HG02678 (cell line): ENCODE measurements at regions not wholly inside any gene's neighbourhood (a gene's known extent, or its start where the extent isn't known, plus 50 kb on each side); places are given as distances from the start of the nearest gene placed in this dataset.

ENCODE experiments used
- ATAC-seq: cut with Tn5 transposase; IDR thresholded peaks from one replicate; pipeline ENCODE4 v1.9.1; 2021; ENCODE audit warnings: mild to moderate bottlenecking, moderate library complexity; ENCODE audit not compliant: unreplicated experiment

GRCh38 chr21:35257413-35257812 is 208.3 kb upstream of the RUNX1 start:
- no peak for ATAC-seq

DNA sequence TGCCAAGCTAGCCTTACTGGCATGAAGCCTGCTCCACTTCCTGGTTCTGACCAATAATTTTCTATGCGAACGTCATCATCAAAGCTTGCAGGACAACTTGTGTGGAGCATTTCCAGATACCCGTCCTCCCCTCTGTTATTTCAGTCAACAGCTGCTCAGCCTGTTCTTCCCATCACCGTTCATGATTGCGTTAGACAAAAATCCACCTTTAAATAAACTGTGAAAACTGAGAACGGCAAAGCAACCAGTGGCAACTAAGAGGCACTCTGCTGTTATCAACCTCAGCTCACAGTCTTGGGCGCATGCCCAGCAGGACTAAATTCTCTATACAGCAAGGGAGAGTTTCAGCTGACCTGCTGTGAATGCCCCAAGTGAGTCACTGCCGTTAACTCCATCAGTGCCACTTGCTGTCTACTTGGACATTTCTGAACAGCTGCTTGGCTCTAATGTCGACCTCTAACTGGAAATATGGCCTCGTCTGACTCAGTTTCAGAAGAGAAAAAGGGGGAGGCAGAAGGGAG is 207.4 kb upstream of the RUNX1 start:
- ATAC-seq: no peak

DNA sequence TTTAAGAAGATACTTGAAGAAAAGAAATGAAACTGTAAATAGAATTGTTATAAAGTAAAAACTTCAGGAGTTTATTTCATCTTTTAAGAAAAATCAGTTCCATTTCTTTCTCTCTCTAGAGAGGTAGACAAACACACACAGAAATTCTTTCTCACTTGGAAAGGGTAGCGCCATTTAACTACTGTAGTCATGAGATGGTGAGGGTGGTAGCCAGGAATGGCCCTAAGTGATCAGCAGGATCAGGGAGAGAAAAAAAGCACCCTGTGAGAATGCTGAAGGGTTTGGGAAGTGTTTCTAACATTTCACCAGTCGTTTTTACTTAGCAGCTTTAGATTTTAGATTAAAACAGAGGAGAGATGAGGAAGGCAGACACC is 205.7 kb upstream of the RUNX1 start:
- ATAC-seq: no peak

DNA sequence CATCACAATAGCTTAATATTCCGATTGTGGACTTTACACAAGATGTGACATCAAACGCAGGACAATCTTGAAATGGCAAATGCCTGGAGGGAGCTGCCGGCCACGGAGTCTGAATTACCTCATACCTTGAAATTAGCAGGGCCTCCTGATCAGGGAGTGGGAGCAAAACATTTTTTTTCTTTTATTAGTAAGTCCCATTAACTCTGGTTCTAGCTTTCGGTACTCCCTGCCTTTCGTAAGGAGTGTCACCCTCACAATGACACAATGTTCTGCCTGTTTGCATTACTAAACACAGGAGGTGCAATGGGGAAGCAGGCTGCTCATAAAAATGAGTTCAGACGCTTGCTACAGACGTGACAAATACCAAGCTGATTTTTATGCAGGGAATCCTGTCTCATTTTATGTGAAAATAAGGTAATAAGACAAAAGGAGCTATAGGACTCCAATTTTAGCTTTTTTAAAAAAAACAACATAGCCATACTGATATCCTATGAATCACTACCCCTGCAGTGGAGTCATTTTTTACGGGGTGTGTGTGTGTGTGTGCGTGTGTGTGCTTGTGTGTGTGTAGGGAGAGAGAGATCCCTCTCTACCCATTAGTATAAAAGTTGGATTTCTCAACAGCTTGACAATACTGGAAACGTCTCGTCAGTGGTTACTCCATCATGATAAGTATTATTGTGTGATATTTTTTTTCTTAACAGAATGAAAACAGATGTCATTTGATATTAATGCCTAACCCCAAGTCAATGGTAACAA is 205.1 kb upstream of the RUNX1 start:
- ATAC-seq: no peak

DNA sequence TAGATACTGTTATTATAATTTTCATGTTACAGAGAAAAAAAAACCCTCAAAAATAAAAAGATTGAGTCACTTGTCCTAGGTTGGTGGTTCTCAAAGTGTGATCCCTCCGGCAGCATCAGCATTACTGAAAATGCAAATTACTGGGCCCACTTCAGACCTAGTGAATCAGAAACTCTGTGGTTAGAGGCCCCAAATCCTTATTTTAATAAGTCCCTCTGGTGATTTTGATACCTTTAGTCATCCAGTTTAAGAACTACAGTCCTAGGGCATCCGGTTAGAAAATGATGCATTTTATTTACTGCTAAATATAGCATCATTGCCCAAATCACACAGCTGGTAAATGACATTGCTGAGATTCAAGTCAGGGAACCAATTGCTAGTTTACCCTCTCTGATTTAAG is 203.7 kb upstream of the RUNX1 start:
- ATAC-seq: no peak

- ATAC-seq: no peak
These were observed 200.5 kb upstream of the RUNX1 start for GRCh38 chr21:35249636-35250035.

- ATAC-seq: no peak
These were observed 196.8 kb upstream of the RUNX1 start for GRCh38 chr21:35245879-35246278.

GRCh38 chr21:35244514-35244913 is 195.4 kb upstream of the RUNX1 start:
- no peak for ATAC-seq

DNA sequence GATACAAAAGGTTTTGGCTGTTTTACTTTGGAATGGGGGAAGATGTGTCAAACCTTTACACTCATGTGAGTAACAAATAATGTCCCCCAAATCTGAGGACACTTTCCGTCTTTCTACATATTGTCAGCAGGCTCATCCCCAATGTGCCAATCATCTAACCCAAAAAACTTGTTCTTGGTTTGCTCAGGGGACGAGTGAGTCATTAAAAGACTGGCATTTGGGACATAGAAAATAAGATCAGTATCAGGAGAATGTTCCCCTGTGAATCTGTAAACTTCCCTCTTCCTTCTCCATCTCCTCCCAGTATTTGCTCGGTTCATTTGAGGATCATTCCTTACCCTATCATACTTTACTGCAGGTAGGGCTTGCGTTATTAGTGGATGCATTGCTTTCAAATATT is 194.1 kb upstream of the RUNX1 start:
- no peak for ATAC-seq

GRCh38 chr21:35239811-35240219 is 190.7 kb upstream of the RUNX1 start:
- no peak for ATAC-seq

- ATAC-seq: no peak
These were observed 189.0 kb upstream of the RUNX1 start for GRCh38 chr21:35238119-35238518.

DNA sequence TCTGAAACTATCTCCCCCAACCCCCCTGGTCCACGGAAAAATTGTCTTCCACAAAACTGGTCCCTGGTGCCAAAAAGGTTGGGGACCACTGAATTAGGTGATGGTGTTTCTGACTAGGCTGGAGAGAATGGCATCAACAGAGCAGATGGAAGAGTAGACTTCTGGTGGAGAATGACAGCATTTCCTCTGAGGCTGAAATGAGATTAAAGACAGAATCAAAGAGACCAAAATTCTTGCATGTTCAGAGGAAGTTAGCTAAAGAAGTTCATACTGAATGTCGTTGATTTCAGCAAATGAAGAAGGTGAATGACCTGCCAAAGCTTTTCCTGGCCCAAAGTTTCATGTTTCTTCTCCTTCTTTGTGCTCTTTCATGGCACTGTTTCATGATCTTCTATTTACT is 188.2 kb upstream of the RUNX1 start:
- no peak for ATAC-seq

- no peak for ATAC-seq
These were observed 187.0 kb upstream of the RUNX1 start for GRCh38 chr21:35236090-35236489.

DNA sequence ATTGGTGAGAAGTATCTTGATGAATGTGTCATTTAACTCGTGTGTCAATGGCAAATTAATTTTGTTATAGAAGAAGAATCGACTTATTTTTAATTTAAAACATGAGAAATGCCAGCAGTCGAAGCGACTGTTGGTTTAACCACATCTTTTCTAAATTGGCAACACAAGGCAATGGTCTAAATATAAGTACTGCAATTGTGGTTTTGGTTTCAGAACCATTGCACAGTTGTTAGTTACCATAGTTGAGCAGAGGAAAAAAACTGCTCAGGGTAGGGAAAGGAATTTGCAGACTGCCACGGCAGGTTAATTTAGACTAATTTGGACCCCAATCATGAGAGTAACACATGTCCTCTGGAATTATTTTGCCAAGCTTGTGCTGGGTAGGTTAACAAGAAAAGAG is 185.6 kb upstream of the RUNX1 start:
- peak; percentile 42 for ATAC-seq

DNA sequence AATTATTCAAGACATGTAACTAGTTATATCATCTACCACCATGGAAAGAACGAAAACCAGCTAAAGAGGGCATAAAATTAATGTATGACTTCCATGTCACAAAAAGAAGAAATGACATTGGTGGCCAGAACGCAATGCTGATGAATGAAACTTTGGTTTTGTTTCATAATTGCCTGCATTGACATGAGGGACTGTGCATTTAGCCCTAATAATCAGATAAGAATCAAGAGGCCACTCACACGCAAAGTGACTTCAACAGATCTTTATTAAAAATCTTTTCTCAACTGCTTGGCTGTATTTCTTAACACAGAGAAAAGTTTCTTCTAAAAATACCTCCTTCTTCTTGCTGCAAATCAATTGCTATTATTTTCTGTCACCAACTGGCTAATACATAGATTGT is 184.7 kb upstream of the RUNX1 start:
- ATAC-seq: no peak

DNA sequence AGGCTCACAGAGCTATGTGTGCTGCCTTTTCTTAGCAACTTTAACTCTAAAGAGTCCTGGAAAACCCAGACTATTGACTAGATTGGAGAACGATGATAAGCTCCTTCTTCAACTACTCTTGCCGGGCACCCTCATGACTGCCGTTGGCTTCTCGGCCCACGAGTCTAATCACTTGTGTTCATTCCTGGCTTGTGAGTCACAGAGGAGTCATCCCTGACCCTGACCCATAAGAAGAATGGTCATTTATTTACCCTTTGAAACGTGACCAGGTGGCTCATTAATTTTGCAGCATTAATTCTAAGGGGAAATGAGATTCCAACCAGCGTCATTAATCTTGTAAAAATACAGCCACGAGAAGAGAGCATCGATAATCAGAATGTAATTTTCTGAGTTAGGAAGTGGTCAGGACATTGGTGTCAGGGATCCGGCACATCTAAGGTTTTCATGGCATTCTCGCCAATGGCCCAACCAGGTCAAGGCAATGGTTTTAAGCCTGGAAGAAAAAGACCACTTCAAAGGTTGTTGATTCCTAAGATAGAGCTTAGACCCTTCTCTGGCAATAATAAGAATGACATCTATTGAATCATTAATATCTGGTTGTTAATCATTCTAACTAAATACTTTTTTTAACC is 183.6 kb upstream of the RUNX1 start:
- no peak for ATAC-seq

GRCh38 chr21:35231090-35231489 is 182.0 kb upstream of the RUNX1 start:
- ATAC-seq: no peak

DNA sequence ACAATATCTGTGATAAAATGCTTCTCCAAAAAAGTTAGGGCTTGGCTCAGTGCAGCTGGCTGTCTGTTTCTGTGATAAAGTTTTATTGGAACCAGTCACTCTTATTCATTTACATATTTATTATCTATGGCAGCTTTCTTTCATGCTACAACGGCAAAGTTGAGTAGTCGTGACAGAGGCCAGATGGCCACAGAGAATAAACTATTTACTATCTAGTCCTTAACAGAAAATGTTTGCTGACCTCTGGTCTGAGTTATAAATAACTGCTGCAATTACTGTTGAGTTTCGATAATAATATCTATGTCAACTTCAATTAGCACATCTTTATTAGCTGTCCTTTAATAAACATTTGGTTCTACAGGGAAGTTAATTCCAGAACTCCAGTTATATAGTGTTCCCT is 180.2 kb upstream of the RUNX1 start:
- ATAC-seq: no peak

GRCh38 chr21:35227786-35228185 is 178.7 kb upstream of the RUNX1 start:
- peak; percentile 34 for ATAC-seq

DNA sequence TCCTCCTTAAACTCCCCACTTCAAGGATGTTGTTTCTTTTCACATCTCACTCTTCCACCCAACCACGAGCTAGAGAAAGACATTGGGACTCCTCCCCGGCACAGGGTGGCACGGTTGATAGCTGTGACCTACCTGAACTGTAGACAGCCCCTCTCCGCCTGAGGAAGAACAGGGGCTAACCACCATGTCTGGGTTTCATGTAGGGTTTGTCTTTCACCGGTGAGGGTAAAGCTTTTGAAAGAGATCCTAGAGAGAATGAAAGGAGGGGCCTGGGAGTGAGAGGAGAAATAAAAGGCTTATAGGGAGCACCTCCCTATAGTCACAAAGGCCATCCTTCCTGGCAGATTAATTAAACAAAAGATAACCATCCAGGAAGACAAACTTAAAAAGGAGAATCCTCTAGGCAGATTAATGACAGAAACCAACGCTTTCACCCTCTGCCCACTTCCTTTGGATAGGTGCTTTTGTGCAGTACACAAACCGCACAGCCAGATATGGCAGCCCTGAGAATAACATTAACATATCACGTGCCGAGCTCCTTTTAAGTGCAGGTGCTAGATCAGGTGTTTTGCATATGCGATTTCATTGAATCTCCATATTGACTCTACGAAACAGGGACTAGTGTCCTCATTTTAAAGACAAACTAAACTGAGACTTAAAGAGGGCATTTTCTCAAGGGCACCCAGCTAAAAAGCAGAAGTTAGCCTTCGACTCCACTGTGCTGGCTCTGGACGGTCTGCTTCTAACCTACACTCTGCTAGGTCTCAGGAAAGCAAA is 178.1 kb upstream of the RUNX1 start:
- peak; percentile 79 for ATAC-seq

DNA sequence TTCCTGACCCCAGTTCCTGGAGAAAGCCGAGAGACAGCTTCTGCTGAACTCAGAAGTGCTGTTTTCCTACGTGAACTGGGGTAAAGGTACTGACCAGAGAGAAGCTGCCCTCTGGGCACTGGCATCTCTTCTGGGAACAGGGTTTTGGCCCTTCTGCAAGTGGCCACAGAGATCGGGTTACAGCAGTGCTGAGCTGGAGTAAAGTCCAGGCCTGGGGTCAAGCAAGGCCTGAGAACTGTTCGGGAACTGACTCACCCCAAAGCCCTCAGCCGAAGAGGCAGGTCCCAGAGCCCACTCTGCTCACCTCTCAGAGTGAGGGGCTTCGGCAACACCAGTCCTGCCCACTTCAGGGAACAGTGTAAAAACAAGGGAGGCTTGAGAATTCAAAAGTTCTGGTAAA is 177.2 kb upstream of the RUNX1 start:
- no peak for ATAC-seq

DNA sequence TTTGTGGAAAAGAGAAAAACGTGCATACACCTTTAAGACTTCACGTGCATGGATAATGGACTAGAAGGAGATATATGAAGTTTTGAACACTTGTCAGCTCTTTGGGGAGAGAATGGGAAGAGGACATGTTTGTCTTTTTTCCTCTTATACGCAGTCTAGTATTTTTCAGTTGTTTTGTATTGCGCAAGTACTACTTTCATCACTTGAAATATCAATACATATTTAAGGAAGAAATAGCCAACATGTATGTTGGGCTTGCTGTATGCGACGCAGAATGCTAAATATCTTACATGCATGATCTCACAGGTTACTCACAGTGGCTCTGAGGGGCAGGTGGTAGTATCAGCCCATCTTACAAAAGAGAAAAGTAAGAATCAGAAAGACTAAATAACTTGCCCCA is 176.5 kb upstream of the RUNX1 start:
- ATAC-seq: no peak
